ENCODE measurements at regions not wholly inside any gene's neighbourhood (a gene's known extent, or its start where the extent isn't known, plus 50 kb on each side); places are given as distances from the start of the nearest gene placed in this dataset.

DNA sequence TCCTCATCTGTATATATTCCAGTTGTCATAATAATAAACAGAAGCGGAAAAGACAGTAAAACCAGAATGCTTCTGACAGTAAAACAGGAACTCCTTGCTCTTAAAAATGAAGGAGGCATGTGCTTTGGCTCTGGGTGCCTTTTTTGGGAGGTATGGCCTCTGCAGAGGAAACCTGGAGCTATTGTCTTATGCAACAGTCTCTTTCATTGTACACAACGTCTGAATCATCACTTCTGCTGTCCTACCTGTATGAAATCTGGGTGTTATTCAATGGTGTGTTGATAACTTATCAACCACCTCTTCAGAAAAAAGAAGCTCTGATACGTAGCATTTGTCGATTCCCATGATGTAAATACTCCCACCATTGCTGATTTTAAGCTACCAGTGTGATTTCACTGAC is 64.8 kb downstream of the CDCA7 start:
- DNase-seq: no peak

DNA sequence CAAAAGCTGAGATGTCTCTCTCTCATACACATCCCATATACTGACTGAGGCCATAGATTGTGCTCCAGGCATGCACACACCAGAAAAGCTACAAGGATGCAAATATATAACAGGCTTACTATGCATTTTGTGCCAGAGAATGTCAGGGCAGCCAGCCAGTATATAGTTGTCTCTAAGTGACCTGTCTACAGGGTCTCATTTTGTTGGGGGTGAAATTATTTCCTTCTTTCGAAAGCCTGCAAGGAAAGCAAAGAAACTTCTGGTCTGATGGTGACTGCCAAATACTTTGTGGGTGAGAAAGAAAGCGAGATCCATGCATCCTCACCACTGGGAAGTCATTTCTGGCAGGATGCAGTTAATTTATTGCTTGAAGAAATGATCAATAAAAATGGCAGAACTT is 70.2 kb downstream of the CDCA7 start:
- DNase-seq: no peak

- DNase-seq: no peak
These were observed 73.4 kb downstream of the CDCA7 start for GRCh38 chr2:173427887-173428668.

DNA sequence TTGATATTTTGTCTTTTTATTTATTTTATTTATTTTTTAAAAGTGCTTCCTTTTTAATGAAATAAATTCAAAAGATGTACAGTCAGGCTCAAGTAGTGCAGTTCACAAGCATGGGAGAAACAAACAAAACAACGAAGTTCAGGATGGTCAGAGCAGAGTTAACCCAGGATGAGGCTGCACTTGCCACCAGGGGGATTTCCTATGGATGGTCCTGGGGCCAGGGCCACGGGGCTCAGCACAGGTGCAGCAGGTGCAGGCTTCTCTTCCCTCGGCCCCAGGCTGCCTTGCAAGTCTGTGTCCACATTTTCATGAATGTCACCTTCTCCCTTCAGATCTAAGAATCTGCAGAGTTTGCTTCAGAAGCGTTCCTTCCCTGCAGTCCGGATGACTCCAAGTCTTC is 76.5 kb downstream of the CDCA7 start:
- DNase-seq: no peak

- DNase-seq: no peak
These were observed 77.5 kb downstream of the CDCA7 start for GRCh38 chr2:173432049-173432754.

DNA sequence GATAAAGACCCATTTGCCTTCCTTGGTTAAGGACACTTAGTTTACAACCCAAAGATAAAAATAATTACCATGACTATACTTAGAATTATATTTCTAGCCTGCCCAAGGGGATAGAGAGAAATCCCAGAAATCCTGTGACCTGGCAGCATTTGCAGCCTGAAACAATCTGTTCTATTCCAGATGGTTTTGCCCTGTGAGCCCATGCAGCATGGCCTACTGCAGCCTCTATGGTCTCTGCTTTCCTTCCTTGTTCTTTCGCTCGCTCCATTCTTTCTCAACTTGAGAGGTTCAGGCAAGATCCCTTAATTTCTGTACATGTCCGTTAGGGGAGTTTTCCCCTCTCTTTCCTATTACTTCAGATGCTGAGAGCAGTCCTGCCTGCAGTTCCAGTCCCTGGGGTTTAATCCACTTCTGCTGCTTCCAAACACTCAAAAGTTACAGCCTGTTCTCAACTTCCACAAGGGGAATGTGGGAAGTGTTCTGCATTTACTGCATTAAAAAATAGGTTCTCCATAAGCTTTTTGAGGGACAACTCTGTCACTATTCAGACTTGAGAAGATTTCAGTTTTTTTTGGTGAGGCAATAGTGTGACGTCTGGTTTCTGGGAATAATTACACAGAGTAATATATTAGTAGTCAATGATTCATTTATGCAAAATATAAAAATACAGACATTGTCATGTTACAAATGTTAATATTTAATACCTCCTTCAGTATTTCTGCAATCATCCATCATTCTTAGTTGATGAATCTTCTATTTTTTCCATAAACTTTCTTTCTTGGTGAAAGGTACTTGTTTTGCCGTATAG is 80.3 kb downstream of the CDCA7 start:
- no peak for DNase-seq

- no peak for DNase-seq
These were observed 80.9 kb downstream of the CDCA7 start for GRCh38 chr2:173435574-173435973.

GRCh38 chr2:173436088-173436487 is 81.4 kb downstream of the CDCA7 start:
- DNase-seq: no peak

DNA sequence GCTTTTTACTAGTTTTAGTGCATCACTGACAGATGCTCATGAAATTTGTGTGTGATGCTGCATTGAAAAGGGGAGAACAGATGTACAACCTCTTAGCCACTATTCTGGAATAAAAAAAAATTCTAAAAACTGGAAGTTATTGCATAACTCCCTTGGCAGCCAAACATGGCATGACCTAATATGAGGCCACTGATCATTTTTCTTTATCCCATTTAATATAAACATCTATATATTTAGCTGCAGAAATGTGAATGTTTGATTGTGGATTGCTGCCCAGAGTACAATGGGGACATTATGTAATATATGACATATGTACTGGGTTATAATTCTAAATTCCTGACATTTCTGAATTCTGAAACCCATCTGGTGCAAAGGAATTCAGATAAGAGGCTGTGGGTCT is 86.5 kb downstream of the CDCA7 start:
- no peak for DNase-seq

- no peak for DNase-seq
These were observed 87.9 kb downstream of the CDCA7 start for GRCh38 chr2:173442542-173442941.

GRCh38 chr2:173446722-173447121 is 92.0 kb downstream of the CDCA7 start:
- DNase-seq: no peak

DNA sequence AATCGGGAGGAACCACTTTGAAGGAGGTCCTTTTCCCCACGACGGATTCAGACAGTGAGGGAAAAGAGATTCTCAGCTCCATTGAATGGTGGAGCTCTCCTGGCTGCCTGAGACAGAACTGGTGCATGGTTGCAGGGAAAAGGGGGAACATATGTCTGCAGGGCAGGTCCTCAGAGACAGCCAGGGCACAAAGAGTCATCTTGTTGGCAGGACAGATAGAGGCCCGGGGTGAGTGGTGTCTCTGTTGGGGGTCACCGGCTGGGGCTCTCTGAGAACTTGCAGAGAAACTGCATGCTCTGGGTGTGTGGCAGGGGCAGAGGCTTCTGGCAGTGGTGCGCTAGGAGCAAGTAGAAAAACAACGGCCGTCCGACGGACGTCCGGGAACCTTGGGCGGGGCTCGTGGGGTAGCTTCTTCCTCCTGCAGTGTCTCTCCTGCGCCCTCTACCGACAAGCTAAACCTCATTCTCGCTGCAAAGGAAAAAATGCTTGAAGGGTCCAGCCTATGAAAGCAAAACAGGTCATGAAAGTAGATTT is 94.3 kb downstream of the CDCA7 start:
- DNase-seq: peak; percentile 45

DNA sequence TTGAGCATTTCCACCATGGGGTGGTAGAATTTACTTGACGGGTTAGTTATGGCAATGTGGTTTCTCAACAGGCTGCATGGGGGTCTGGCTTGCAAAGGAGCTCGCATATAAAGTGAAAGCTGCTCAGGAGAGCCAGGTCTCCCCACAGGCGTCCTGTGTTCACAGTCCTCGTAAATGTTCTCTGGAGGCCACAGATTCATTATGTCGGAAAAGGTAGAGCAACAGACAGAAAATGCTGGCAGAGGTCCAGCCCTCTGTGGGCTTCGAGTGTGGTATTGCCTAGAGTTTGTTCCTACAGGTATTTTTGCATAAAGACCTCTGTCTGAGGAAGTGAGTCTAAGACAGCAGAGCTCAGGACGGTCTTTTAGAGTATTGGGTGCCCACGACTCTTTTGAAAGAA is 96.4 kb downstream of the CDCA7 start:
- DNase-seq: peak; percentile 20

GRCh38 chr2:173451941-173452340 is 97.3 kb downstream of the CDCA7 start:
- no peak for DNase-seq

DNA sequence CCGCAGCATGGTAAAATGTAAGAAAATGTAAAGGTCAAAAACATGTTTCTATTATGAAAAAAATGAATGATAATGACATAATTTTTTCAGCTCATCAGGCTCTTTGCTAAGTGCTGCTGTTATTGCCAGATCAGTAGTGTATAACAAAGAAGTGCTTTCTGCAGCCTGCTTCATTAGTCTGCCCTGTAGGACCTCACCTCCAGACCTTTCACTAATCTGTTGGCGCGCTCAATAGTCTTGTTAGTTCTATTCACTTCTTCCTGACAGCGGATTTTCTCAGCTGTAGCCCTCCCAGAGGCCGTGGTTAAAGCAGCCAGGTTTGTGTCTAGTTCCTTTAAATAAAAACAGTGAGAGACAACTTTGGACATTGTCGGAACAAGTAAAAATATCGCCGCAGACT is 97.7 kb downstream of the CDCA7 start:
- no peak for DNase-seq

DNA sequence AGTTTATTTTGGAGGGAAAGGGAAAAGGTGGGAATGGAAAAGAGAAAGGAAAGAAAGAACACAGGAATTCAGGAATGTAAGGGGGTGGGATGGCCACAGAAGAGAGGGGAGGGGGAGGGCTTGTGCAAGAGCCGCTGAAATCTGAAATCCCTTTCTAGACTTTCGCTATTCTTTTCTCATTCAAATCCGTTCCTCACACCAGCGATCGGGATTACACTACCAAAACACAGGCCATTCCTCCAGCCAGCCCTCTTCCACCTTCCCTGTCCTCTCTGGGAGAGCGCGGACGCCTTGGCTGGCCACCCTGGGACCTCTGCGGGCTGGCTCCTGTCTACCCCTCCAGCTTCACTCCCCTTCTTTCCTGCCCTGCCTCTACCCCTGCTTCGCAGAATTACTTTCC is 102.3 kb downstream of the CDCA7 start:
- DNase-seq: no peak

DNA sequence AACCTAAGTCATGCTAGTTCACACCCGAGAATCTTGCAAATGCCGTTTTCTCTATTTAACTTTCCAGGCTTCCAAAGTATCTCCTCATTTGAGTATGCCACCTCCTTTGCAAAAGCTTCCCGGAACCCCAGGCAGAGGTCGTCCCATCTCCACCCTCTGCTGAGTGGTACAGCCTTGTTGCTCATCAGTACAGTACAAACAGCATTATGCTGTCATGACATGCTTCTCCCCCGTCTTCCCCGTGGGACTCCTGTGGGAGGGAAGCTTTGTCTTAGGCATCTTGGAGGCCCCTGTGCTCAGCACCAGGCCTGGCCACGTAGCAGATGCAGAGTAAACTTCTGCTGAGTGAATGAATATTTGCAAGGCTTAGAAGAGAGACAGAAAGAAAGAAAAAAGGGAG is 102.7 kb downstream of the CDCA7 start:
- no peak for DNase-seq

- no peak for DNase-seq
These were observed 104.5 kb downstream of the CDCA7 start for GRCh38 chr2:173458991-173459780.

DNA sequence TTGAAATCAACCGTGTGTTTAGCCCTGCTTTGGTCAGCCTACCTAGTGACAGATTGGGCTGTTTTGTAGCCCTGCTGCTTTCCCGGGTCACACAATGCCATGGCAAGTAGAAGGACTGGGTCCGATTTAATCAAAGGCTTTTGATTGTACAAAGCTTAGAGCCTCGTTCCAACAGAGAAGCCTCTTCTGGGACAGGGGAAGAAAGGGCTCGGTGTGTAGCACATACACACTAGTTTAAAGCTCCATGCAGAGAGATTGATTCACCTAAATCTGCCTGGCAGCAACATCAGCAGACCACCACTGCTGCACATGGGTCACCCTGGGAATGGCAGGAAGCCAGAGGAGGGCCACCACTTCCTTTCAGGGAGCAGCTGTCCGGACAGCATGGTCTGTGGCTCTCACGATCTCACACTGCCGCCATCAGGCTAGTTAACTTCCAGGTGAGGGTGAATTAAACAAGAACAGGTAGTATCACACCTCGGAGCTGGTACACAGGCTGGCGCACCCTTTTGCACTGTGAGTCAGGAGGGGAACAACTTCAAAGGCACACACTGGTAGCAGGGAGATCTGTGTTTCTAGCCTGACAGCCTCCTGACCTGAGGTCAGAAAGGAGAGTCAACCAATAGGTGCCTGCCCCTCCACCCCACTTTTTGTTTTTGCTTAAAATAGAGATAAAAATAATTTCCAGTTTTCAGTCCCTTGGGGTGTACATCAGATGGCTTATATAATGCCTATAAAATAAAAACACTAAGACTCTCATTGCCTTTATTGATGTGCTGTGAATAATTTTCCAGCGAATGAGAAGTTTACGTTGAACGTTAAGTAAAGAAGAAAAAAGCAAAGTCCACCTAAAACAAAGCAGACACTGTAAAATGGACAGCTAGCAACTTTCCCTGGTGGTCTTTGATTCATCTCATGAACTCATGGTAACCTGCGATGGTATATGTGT is 108.5 kb downstream of the CDCA7 start:
- no peak for DNase-seq

GRCh38 chr2:173463846-173464245 is 109.2 kb downstream of the CDCA7 start:
- no peak for DNase-seq

DNA sequence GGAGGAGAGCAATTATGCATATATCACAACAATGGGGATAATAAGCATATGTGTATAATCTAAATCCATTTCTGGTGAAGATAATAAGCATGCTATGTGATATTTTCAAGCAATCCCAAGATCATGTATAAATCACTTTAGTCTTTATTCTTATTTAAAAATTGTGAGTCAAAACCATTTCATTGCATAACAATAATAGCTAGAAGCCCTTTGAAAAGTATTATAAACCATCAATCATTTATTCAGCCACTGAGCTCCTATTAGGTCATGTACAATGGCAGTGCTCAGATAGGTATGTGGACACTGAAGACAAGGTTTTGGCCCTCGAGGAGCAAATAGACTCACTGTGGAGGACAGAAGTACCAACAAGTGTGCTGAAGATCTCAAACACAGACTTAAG is 113.1 kb downstream of the CDCA7 start:
- no peak for DNase-seq
